H1 (cell line): ENCODE measurements at regions not wholly inside any gene's neighbourhood (a gene's known extent, or its start where the extent isn't known, plus 50 kb on each side); places are given as distances from the start of the nearest gene placed in this dataset.

Experiments
- JUN ChIP-seq: IDR thresholded peaks from 2 replicates; pipeline ENCODE4 v1.6.1; 2011; ENCODE audit warnings: low read depth, mild to moderate bottlenecking, improper control_type of control experiment, low read length
- POLR2A ChIP-seq, 2 experiments: IDR thresholded peaks; 1 replicate in 1 of 2; 2 replicates in 1 of 2; pipeline ENCODE4 v1.6.1; 2011; ENCODE audit warnings: low read depth in 2 of 2, low read length in 2 of 2, mild to moderate bottlenecking in 2 of 2; ENCODE audit errors: control extremely low read depth in 1 of 2
- TAF7 ChIP-seq: optimal IDR thresholded peaks from 2 replicates; pipeline ENCODE3; 2011; ENCODE audit warnings: low read depth, mild to moderate bottlenecking, inconsistent platforms, low read length, moderate library complexity, borderline replicate concordance
- TF ChIP-seq, protein P1 (sequence below): IDR thresholded peaks from 2 replicates; pipeline ENCODE4 v1.6.1; 2011; ENCODE audit warnings: low read length, improper control_type of control experiment
- TF ChIP-seq, protein P2 (sequence below): IDR thresholded peaks from 2 replicates; pipeline ENCODE4 v1.6.1; 2012; ENCODE audit warnings: inconsistent platforms
- TF ChIP-seq, protein P3 (sequence below), 3 experiments: IDR thresholded peaks; 1 replicate in 2 of 3; 2 replicates in 1 of 3; pipeline versions ENCODE4 v1.5.1 to v1.6.1; 2011; ENCODE audit warnings: low read length in 3 of 3, mild to moderate bottlenecking in 3 of 3, inconsistent platforms in 2 of 3, low read depth in 1 of 3, moderate library complexity in 1 of 3; ENCODE audit not compliant: insufficient read depth in 1 of 3; ENCODE audit errors: control extremely low read depth in 1 of 3

DNA sequence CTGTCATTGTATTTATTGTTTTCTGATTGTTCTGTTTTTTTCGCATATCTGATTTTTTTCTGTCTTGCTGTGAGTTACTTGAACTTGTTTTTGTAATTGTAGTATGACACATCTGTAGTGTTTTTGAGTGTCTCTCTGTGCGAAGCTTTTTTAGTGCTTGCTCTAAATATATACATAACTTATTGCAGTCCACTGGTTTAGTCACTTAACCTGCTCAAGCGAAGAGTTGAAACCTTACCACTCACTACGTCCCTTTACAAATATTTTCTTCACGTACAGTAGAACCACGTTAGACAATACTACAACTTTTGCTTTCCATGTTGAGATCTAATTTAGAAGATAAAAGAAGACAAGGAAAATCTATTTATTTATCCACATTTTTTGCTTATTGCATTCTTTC, 713.0 kb upstream of the GRM7 start:
- no peak for TF ChIP-seq POLR2A (IDR thresholded peaks at IDR 0.05; ENCODE audit: control extremely low read depth in 1 of 2, low read depth in 2 of 2, low read length in 2 of 2)
- TF ChIP-seq, protein P1, sequence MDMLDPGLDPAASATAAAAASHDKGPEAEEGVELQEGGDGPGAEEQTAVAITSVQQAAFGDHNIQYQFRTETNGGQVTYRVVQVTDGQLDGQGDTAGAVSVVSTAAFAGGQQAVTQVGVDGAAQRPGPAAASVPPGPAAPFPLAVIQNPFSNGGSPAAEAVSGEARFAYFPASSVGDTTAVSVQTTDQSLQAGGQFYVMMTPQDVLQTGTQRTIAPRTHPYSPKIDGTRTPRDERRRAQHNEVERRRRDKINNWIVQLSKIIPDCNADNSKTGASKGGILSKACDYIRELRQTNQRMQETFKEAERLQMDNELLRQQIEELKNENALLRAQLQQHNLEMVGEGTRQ, result no peak
- TF ChIP-seq TAF7, result no peak
- no peak for TF ChIP-seq JUN
- TF ChIP-seq, protein P2, sequence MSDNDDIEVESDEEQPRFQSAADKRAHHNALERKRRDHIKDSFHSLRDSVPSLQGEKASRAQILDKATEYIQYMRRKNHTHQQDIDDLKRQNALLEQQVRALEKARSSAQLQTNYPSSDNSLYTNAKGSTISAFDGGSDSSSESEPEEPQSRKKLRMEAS, result no peak
- TF ChIP-seq, protein P3, sequence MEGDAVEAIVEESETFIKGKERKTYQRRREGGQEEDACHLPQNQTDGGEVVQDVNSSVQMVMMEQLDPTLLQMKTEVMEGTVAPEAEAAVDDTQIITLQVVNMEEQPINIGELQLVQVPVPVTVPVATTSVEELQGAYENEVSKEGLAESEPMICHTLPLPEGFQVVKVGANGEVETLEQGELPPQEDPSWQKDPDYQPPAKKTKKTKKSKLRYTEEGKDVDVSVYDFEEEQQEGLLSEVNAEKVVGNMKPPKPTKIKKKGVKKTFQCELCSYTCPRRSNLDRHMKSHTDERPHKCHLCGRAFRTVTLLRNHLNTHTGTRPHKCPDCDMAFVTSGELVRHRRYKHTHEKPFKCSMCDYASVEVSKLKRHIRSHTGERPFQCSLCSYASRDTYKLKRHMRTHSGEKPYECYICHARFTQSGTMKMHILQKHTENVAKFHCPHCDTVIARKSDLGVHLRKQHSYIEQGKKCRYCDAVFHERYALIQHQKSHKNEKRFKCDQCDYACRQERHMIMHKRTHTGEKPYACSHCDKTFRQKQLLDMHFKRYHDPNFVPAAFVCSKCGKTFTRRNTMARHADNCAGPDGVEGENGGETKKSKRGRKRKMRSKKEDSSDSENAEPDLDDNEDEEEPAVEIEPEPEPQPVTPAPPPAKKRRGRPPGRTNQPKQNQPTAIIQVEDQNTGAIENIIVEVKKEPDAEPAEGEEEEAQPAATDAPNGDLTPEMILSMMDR (IDR thresholded peaks at IDR 0.05; ENCODE audit: control extremely low read depth in 1 of 3, insufficient read depth in 1 of 3, low read depth in 1 of 3, low read length in 3 of 3), result no peak
